ENCODE measurements at regions not wholly inside any gene's neighbourhood (a gene's known extent, or its start where the extent isn't known, plus 50 kb on each side); places are given as distances from the start of the nearest gene placed in this dataset.

DNA sequence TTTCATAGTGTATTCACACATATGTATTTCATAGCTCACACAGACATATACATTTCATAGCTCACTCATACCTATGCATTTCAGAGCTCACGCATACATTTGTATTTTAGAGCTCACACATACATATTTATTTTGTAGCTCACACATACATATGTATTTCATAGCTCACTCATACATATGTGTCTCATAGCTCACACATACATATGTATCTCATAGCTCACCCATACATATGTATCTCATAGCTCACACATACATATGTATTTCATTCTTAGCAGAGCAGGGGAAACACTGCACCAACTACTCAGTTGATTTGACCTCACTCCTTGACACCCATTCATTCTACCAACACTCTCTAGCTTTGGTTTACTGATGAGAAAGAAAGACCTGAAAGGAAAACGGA lies 713.6 kb downstream of the QKI start:
- no peak overlapping the region for H2BK5ac ChIP-seq (ENCODE audit: low read depth, low read length, poor library complexity, severe bottlenecking)
- H2AFZ ChIP-seq (replicated peaks; ENCODE audit: low read length, poor library complexity): no peak overlapping the region
- no peaks in the 10 kb centered on the region for H3K79me1 ChIP-seq (ENCODE audit: low read depth in 1 of 2, low read length in 2 of 2)
- H2AK5ac ChIP-seq (ENCODE audit: low read depth, low read length): no peak overlapping the region
- no peak overlapping the region for H3K9ac ChIP-seq (ENCODE audit: low read depth, low read length)
- no peak overlapping the region for H2AK9ac ChIP-seq (replicated peaks; ENCODE audit: low read depth, low read length, poor library complexity)
- BruUV-seq (replicated peaks): no TSS peak
- CTCF ChIA-PET: no interaction called here
- H4K5ac ChIP-seq (ENCODE audit: low read depth, low read length): no peak overlapping the region
- H3K4me1 ChIP-seq (ENCODE audit: control insufficient read depth, insufficient read depth, low read length): no peaks in the 10 kb centered on the region
- H4K20me1 ChIP-seq (ENCODE audit: insufficient read depth, low read length): no peaks in the 10 kb centered on the region
- no peak overlapping the region for H3K4me2 ChIP-seq (ENCODE audit: low read depth, low read length)
- peaks cover 26% of the 10 kb centered on the region for H3K9me3 ChIP-seq (ENCODE audit: control insufficient read depth, insufficient read depth, low read length)
- no peak overlapping the region for H2BK20ac ChIP-seq (ENCODE audit: low read depth, low read length)
- no peak overlapping the region for H3K4me3 ChIP-seq (ENCODE audit: insufficient read depth, low read depth, low read length)
- POLR2A ChIA-PET (ENCODE audit: unreplicated experiment): no interaction called here
- no peak overlapping the region for H3K4ac ChIP-seq (ENCODE audit: low read depth, low read length)
- H4K8ac ChIP-seq (ENCODE audit: low read depth in 2 of 2, low read length in 2 of 2): no peak overlapping the region
- H3K18ac ChIP-seq (ENCODE audit: low read depth, low read length): no peak overlapping the region
- dilution Hi-C loops (cut with HindIII; ENCODE audit: low sequenced_read_pairs, unreplicated experiment): no loop called here
- H4K91ac ChIP-seq (ENCODE audit: insufficient read depth, low read depth, low read length): no peak overlapping the region
- intact Hi-C loops (cut with micrococcal nuclease): no loop called here
- TF ChIP-seq RAD21 (IDR thresholded peaks at IDR 0.05; ENCODE audit: low read length) (no peak), USF2 (IDR thresholded peaks at IDR 0.05; ENCODE audit: low read depth, low read length) (no peak), MAZ (IDR thresholded peaks at IDR 0.05; ENCODE audit: borderline replicate concordance, low read depth, low read length) (no peak), POLR2A (IDR thresholded peaks at IDR 0.05; ENCODE audit: low read depth, low read length) (no peak), NFE2L2 (IDR thresholded peaks at IDR 0.05; ENCODE audit: low read depth, low read length) (no peak)
- TF ChIP-seq, protein P1, sequence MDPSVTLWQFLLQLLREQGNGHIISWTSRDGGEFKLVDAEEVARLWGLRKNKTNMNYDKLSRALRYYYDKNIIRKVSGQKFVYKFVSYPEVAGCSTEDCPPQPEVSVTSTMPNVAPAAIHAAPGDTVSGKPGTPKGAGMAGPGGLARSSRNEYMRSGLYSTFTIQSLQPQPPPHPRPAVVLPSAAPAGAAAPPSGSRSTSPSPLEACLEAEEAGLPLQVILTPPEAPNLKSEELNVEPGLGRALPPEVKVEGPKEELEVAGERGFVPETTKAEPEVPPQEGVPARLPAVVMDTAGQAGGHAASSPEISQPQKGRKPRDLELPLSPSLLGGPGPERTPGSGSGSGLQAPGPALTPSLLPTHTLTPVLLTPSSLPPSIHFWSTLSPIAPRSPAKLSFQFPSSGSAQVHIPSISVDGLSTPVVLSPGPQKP (IDR thresholded peaks at IDR 0.05; ENCODE audit: borderline replicate concordance, low read depth, low read length): no peak
- TF ChIP-seq, protein P2, sequence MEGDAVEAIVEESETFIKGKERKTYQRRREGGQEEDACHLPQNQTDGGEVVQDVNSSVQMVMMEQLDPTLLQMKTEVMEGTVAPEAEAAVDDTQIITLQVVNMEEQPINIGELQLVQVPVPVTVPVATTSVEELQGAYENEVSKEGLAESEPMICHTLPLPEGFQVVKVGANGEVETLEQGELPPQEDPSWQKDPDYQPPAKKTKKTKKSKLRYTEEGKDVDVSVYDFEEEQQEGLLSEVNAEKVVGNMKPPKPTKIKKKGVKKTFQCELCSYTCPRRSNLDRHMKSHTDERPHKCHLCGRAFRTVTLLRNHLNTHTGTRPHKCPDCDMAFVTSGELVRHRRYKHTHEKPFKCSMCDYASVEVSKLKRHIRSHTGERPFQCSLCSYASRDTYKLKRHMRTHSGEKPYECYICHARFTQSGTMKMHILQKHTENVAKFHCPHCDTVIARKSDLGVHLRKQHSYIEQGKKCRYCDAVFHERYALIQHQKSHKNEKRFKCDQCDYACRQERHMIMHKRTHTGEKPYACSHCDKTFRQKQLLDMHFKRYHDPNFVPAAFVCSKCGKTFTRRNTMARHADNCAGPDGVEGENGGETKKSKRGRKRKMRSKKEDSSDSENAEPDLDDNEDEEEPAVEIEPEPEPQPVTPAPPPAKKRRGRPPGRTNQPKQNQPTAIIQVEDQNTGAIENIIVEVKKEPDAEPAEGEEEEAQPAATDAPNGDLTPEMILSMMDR (conservative IDR thresholded peaks at IDR 0.05; ENCODE audit: low read depth, low read length): no peak
- no peaks in the 10 kb centered on the region for H3K36me3 ChIP-seq (ENCODE audit: control insufficient read depth, insufficient read depth, low read length)
- no peak overlapping the region for H3K56ac ChIP-seq (ENCODE audit: extremely low read depth, insufficient read depth, low read length)
- WGBS, 2 experiments (ENCODE audit: extremely low coverage in 2 of 2, insufficient read length in 1 of 2): 80% methylated on average over 1 of the region's 2 CpGs; no CpG with 5 or more reads in 1 of the 2 experiments
- H3K27ac ChIP-seq (ENCODE audit: insufficient read depth, low read length): no peak overlapping the region
- in situ Hi-C loops (cut with MboI; ENCODE audit: low sequenced_read_pairs): no loop called here
- no peaks in the 10 kb centered on the region for H3K27me3 ChIP-seq (ENCODE audit: control insufficient read depth, insufficient read depth, low read length)
- H3K14ac ChIP-seq (replicated peaks; ENCODE audit: low read depth, low read length): no peak overlapping the region
- ATAC-seq (ENCODE audit: low read depth) (no peak), DNase-seq (no peak)
- H2BK120ac ChIP-seq (ENCODE audit: low read depth, low read length): no peak overlapping the region
- no peak overlapping the region for H2BK15ac ChIP-seq (ENCODE audit: low read depth, low read length)
- H3K9me1 ChIP-seq (ENCODE audit: insufficient read depth, low read length): no peaks in the 10 kb centered on the region
- H3K23ac ChIP-seq (ENCODE audit: low read depth, low read length): no peak overlapping the region

All from IMR-90 (cell line).